GM19035 (cell line): ENCODE measurements at regions not wholly inside any gene's neighbourhood (a gene's known extent, or its start where the extent isn't known, plus 50 kb on each side); places are given as distances from the start of the nearest gene placed in this dataset.

Source experiments
- ATAC-seq: cut with Tn5 transposase; IDR thresholded peaks from one replicate; pipeline ENCODE4 v1.9.1; 2021; ENCODE audit not compliant: unreplicated experiment

- ATAC-seq, result no peak
Measured at GRCh38 chr5:173826086-173826427, 62.1 kb upstream of the CPEB4 start.

- no peak for ATAC-seq
Measured at GRCh38 chr5:173826428-173827350, 61.5 kb upstream of the CPEB4 start.

GRCh38 chr5:173828952-173829351, 59.2 kb upstream of the CPEB4 start:
- ATAC-seq, result no peak

DNA sequence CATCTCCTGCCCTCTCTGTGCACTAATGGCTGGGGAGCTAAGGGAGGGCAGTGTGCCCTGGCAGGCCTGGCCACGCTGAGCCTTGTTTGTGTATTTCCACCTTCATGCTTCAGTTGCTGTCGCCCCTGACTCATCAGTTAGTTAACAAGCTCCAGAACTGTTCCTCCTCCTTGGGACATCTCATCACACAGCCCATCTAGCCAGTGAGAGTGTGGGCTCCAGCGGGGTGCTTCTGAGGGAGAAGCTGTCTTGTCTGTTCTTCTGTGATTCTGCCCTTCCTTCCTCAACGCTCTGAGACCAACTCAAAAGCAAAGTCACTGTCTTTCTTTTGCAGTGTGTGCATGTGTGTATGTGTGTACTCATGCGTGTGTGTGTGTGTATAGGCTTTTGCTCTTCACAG, 58.3 kb upstream of the CPEB4 start:
- ATAC-seq, result no peak

DNA sequence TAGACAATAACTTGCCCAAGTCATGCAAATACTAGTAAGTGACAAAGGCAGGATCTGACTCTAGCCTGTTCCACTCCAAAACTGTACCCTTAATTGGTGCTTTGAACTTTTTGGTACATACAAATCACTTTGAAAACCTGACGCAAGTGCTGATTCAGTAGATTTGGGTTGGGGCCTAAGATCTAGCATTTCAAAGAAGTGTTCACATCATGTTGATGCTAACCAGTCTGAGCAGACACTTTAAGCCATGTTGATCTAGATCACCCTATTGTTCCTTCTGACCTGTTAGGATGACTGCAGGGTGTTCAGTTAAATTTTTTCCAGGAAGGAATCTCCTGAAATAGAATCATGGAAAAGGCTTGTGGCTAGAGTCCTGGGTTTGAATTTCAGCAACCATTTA, 57.7 kb upstream of the CPEB4 start:
- no peak for ATAC-seq

DNA sequence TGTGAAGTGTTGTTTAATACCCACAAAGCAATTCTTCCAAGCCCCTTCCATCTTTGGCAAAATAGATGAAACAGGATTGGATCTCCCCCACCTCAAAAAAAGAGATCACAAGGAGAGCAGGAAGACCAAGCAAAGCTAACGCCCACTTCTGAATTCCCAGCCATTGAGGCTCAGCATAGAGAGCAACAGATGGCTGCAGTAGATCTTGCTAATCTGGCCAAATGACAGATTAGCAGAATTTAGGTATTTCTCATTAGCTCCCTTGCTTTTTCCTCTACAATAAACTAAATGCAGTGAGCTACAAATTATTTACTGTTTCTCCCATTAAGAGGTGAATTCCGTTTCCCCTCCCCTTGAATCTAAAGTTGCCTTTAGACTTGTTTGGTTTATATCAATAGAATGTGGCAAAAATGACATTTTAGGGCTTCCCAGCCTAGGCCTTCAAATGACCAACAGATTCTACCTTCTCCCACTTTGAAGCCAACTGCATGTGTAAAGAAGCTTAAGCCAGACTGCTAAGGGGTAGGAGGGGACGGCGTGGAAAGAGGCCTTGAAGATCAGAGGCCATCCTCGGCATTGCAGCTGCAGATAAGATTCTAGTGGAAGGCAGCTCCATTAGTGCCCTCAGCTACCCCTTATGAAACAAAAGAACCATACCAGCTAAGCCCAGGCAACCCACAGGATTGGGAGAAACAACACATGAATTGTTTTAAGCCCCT, 56.8 kb upstream of the CPEB4 start:
- ATAC-seq, result no peak

DNA sequence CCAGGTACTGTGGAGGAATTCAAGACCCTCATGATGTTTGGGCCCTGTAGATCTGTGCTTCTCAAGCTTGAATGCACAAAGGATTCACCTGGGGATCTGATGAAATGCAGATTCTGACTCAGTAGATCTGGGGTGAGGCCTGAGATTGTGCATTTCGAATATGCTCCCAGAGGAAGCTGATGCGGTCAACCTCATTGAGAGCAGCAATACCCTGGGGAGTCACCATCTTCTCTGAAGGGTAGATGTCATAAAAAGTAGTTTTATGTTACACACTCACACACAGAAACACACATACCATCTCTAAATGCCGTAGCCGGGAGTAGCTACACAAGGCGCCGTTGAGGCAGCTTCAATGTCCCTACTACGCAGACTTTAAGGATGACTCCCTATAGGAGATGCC, 55.8 kb upstream of the CPEB4 start:
- ATAC-seq, result peak; percentile 54

DNA sequence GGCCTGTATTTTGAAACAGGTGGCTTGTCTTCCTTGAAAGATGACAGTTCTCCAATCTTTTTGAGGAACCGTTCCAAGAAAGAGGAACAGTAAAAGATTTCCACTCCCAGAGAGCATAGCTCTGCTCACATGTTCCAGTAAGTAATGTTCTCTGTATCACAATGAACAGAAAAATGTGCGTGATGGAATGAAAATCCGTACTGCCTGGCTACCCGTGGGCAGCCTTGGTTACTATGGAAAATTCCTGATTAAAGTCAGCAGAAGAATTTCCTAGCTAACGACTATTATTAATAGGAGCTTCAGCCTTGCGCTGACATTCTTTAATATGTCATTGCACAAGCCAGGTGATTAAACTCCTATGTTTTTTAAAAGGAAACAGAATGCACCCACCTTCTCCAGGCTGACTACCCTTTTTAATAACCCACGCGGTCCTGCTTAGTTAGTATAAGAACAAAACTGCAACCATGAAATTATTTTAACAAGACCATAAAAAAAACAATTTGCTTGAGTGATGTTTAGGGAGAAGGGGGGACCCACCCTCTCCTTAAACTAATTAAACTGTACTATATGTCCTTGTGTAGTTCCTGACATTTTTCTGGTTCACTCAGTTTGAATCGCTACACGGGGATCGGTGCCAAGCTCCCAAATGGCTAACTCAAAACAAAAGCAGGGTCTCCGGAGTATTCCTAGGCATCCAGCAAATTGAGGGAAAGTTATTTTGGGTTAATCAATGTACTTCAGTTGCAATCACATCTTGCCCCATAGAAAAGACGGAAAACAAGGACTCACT, 54.8 kb upstream of the CPEB4 start:
- ATAC-seq, result no peak

DNA sequence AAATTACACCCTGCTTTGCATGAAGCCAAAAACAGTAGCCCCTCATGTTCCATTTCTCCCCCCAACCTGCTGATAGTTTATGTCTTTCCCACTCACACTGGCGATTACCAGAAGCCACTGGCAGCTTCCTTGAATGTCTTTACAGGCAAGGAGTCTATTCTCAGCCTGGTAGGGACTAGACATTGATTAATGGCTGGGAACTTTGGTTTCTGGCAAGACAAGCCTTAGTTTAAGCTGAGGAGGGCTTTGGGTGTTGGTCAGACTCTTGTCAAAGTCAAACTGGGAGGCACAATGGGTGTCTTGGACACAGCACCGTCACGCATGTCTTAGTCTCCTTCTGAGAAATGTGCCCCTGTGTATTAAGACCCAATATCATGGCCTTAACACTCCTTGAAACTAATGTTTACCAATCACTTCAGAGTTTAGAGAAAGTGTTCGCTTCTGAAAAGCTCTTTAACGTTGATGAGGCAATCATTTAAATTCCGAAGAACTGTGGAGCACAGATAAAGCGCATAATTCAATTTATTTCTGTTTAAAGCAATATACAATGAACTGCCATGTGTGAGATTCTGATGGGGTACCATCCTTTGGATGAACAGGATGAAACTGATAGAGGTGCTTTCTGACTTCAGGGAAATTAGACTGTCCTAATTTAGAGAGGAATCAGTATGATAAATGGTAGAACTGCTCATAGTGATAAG, 53.9 kb upstream of the CPEB4 start:
- no peak for ATAC-seq

DNA sequence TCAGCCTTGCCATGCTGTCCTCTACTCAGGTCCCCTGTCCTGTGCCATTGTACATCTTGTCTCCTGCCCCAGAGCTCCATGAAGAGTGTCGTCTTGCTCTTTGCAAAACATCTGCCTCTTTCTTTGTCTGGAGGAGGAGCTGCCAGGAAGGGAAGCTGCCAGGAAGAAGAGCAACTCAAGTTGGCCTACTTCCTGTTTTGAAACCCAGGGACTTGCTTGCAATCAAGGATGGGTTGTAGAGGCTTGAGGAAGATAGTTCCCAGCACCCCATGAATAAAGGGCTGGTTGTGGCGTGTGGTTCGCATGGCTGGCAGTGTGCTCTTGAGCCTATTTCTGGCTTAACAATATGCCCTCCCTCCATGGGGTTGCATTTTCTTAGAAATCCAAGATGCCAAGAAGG, 53.0 kb upstream of the CPEB4 start:
- no peak for ATAC-seq

DNA sequence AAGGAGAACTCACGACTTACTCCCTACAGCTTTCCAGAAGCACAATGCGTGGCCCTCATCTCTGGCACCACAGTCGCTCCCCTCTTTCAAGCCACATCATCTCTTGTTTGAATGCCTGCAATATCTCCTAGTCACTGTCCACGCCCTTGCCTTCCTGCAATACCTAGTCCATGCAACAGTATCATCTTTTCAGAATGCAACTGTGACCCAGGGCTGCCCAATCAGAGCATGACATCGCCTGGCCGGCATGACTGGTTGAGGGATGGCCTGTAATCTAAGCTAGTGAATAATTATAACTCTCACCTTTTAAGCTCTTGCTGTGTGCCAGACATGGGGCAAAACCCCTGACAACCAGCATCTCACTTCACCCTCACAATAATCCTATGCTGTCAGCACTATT, 52.5 kb upstream of the CPEB4 start:
- no peak for ATAC-seq

- no peak for ATAC-seq
Measured at GRCh38 chr5:173837654-173838053, 50.5 kb upstream of the CPEB4 start.
